HepG2 (cell line): ENCODE measurements at regions not wholly inside any gene's neighbourhood (a gene's known extent, or its start where the extent isn't known, plus 50 kb on each side); places are given as distances from the start of the nearest gene placed in this dataset.

Experiments
- ATAC-seq: fragments of 200-7000 bp; cut with Tn5 transposase; 3 replicates; pipeline ENCODE4 v1.9.1; 2020; ENCODE audit warnings: mild to moderate bottlenecking, moderate library complexity
- BruUV-seq: library from RNA; stranded (reverse); fragments of 400-500 nt; replicated peaks from 2 replicates; lab custom pipeline; 2021; lab: Mats Ljungman, UMichigan
- CTCF ChIA-PET: fragments of 300-600 bp; formaldehyde crosslinking; extraction: SDS; loops from one replicate; lab custom pipeline; 2021; ENCODE audit warnings: low total read pairs, inconsistent platforms, low intra/inter-chr PET ratio; lab: Yijun Ruan, JAX
- POLR2A ChIA-PET: fragments of 350-600 bp; sonication (Branson Sonifier 250); formaldehyde crosslinking; loops from one replicate; lab custom pipeline; 2020; ENCODE audit warnings: antibody characterized with exemption, inconsistent platforms; lab: Yijun Ruan, JAX
- DNase-seq: peaks from one replicate; pipeline ENCODE4 v3.0.0-alpha.2; 2015; ENCODE audit warnings: low spot score
- FAIRE-seq: peaks from 3 replicates; lab custom pipeline; 2011; peaks lifted over from hg19 to GRCh38; lab: Jason Lieb, UNC
- H2AFZ ChIP-seq: one replicate; pipeline ENCODE4 v1.6.1; 2011; ENCODE audit warnings: low read length, inconsistent platforms
- H3K27ac ChIP-seq: fragments of 300-600 bp; 3 replicates; pipeline ENCODE4 v1.8.0; 2011; ENCODE audit warnings: mixed run types, mild to moderate bottlenecking, mixed read lengths, low read length, inconsistent platforms; ENCODE audit not compliant: insufficient read depth; ENCODE audit errors: extremely low read length
- H3K27me3 ChIP-seq, 2 experiments: fragments of 200-600 bp in 1 of 2; 2 replicates in 1 of 2; 3 replicates in 1 of 2; pipeline versions ENCODE4 v1.6.0 to v1.8.0; 2011; ENCODE audit warnings: low read length in 2 of 2, mild to moderate bottlenecking in 2 of 2, moderate library complexity in 2 of 2, inconsistent platforms in 1 of 2; ENCODE audit not compliant: insufficient read depth in 2 of 2, control insufficient read depth in 1 of 2
- H3K36me3 ChIP-seq, 2 experiments: fragments of 200-600 bp in 1 of 2; replicated peaks in 1 of 2; 2 replicates in 1 of 2; 3 replicates in 1 of 2; pipeline versions ENCODE4 v1.5.1 to v1.8.0; 2011; ENCODE audit warnings: low read length in 2 of 2, inconsistent platforms in 1 of 2; ENCODE audit not compliant: insufficient read depth in 2 of 2, control insufficient read depth in 1 of 2
- H3K4me1 ChIP-seq: 2 replicates; pipeline ENCODE4 v1.5.1; 2012; ENCODE audit warnings: low read length, inconsistent platforms; ENCODE audit not compliant: insufficient read depth
- H3K4me2 ChIP-seq: 2 replicates; pipeline ENCODE4 v1.6.0; 2011; ENCODE audit warnings: low read depth, low read length, inconsistent platforms
- H3K4me3 ChIP-seq, 3 experiments: fragments of 200-600 bp in 1 of 3; sonication (generic), shearing (Covaris generic) in 1 of 3; replicated peaks in 1 of 3; 2 replicates each; pipeline ENCODE4 v1.5.1; 2011 to 2016; ENCODE audit warnings: low read length in 3 of 3, inconsistent platforms in 2 of 3, low read depth in 2 of 3, mild to moderate bottlenecking in 2 of 3, control low read depth in 1 of 3, mixed read lengths in 1 of 3; ENCODE audit not compliant: insufficient read depth in 1 of 3
- H3K79me2 ChIP-seq: one replicate; pipeline ENCODE4 v1.6.1; 2011; ENCODE audit warnings: low read length, inconsistent platforms; ENCODE audit not compliant: insufficient read depth
- H3K9ac ChIP-seq: 2 replicates; pipeline ENCODE4 v1.6.0; 2011; ENCODE audit warnings: mild to moderate bottlenecking, low read depth, low read length, inconsistent platforms; ENCODE audit not compliant: insufficient read depth
- H3K9me3 ChIP-seq: 2 replicates; pipeline ENCODE4 v1.5.1; 2012; ENCODE audit warnings: mild to moderate bottlenecking, low read length
- H4K20me1 ChIP-seq: 2 replicates; pipeline ENCODE4 v1.6.0; 2011; ENCODE audit warnings: inconsistent platforms, mild to moderate bottlenecking, low read length, moderate library complexity; ENCODE audit not compliant: insufficient read depth
- CENPT ChIP-seq: sonication (generic); formaldehyde crosslinking; IDR thresholded peaks from 2 replicates; pipeline ENCODE4 v1.8.0; 2022; ENCODE audit warnings: low read depth, mild to moderate bottlenecking, moderate library complexity, missing genetic modification reagents
- FLYWCH1 ChIP-seq: sonication (generic); formaldehyde crosslinking; IDR thresholded peaks from 2 replicates; pipeline ENCODE4 v1.8.1; 2023; ENCODE audit warnings: mild to moderate bottlenecking, missing genetic modification reagents
- FOXJ3 ChIP-seq: sonication (generic); formaldehyde crosslinking; IDR thresholded peaks from 2 replicates; pipeline ENCODE4 v1.4.0; 2020; ENCODE audit warnings: missing genetic modification reagents, mild to moderate bottlenecking, borderline replicate concordance
- GFI1 ChIP-seq: sonication (generic); formaldehyde crosslinking; IDR thresholded peaks from 2 replicates; pipeline ENCODE4 v1.5.0; 2020; ENCODE audit warnings: missing genetic modification reagents, mild to moderate bottlenecking, borderline replicate concordance
- ISL2 ChIP-seq: sonication (generic); formaldehyde crosslinking; IDR thresholded peaks from 2 replicates; pipeline ENCODE4 v1.5.0; 2020; ENCODE audit warnings: missing genetic modification reagents
- KMT2B ChIP-seq: IDR thresholded peaks from 2 replicates; pipeline ENCODE4 v1.6.1; 2016; ENCODE audit warnings: missing genetic modification reagents, missing compliant biosample characterization
- NFATC3 ChIP-seq: sonication (generic); formaldehyde crosslinking; IDR thresholded peaks from 2 replicates; pipeline ENCODE4 v1.5.1; 2020; ENCODE audit warnings: mild to moderate bottlenecking, missing genetic modification reagents
- REL ChIP-seq: sonication (generic); formaldehyde crosslinking; conservative IDR thresholded peaks from 2 replicates; pipeline ENCODE4 v1.8.0; 2022; ENCODE audit warnings: mild to moderate bottlenecking, missing genetic modification reagents, moderate library complexity
- TSC22D2 ChIP-seq: sonication (generic); formaldehyde crosslinking; IDR thresholded peaks from 2 replicates; pipeline ENCODE4 v1.5.1; 2020; ENCODE audit warnings: missing genetic modification reagents, mild to moderate bottlenecking, borderline replicate concordance
- ZNF34 ChIP-seq: sonication (generic); formaldehyde crosslinking; IDR thresholded peaks from 2 replicates; pipeline ENCODE4 v1.4.0; 2020; ENCODE audit warnings: mild to moderate bottlenecking, missing genetic modification reagents, borderline replicate concordance
- WGBS: methylation state at CpG from one replicate; pipeline ENCODE4 v1.1.6; 2017; ENCODE audit warnings: low lambda C conversion rate; 5-methylcytosine and 5-hydroxymethylcytosine counted together
- in situ Hi-C: cut with HindIII; loops from 2 replicates; pipeline ENCODE4 v1.10.0; 2017; ENCODE audit warnings: low pct_unique_long_range_greater_than_20kb; ENCODE audit not compliant: extremely low pct_ligation_motif_present
- intact Hi-C: fragments of 100-400 bp; cut with micrococcal nuclease; formaldehyde crosslinking; loops from one replicate; pipeline ENCODE4 v1.10.0; 2022; ENCODE audit not compliant: unreplicated experiment
- TF ChIP-seq, protein P1 (sequence below): sonication (generic); formaldehyde crosslinking; IDR thresholded peaks from 2 replicates; pipeline ENCODE4 v1.9.0; 2021; ENCODE audit warnings: missing genetic modification reagents, borderline replicate concordance
- TF ChIP-seq, protein P2 (sequence below): sonication (generic); formaldehyde crosslinking; IDR thresholded peaks from 2 replicates; pipeline ENCODE4 v1.5.1; 2020; ENCODE audit warnings: missing genetic modification reagents, mild to moderate bottlenecking, borderline replicate concordance

DNA sequence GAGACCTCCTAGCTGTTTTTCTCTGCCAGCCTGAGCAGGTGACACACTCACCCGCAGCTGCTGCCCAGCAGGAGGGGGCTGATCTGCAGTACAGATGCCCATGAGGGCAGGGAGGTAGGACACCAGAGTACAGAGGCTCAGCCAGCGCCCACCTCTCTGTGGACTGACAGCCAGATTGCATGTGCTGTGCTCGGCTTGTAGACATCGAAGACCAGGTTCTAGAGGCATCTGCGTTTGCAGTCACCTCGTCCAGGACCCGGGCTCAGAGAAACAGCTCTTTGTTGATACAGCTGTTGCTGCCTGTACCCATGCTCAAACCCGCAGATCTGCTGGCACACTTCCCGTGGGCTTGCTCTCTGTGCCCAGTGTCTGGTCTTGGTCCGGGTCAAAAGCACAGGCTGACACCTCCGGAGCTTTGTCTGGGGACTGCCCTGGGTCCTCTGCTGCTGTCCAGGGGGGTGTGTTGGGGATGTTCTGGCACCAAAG is 224.7 kb downstream of the GLRX3 start:
- intact Hi-C loops: no loop called here
- H3K27ac ChIP-seq: no peak overlapping the region
- TF ChIP-seq FOXJ3 (CRISPR knock-in tag): no peak
- TF ChIP-seq GFI1: no peak
- no peak for TF ChIP-seq TSC22D2 (CRISPR knock-in tag)
- no peak for TF ChIP-seq KMT2B (CRISPR knock-in tag)
- TF ChIP-seq REL: no peak

DNA sequence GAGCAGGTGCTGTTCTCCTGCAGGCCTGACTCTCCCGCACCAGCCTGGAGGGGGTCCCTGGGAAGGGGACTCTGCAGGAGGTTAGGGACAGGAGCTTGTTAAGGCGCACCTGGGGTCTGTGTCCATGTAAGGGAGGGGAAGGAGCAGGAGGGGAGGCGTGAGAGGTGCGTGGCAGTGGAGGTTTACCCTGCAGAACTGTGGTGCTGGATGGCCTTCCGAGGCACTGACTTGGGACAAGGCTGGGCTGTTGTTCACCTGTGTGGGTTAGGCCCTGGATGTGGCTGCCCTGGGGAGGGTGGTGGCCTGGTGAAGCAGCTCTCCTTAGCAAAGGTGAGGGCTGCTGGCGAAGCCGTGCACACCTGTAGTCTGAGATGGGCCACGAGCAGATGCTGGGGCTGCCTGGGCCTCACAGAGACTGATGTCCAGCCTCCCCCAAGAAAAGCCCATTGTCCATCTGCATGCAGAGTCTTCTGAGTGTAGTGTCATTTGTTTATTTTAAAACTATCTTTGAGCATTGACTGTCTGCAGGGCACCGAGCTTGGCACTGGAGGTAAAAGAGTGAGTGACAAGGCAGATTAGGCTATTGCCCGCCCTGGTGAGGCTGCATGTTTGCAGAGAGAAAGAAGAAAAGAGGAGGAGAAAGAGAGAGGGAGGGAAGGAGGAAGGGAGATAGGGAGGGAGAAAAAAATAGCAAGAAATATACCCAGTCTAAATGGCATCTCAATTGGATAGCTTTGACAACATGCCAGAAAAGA is 225.3 kb downstream of the GLRX3 start:
- Histone ChIP-seq H3K27ac (no peak overlapping the region), H2AFZ (no peak overlapping the region), H3K4me3 (no peak overlapping the region), H3K79me2 (no peaks in the 10 kb centered on the region), H3K36me3 (no peaks in the 10 kb centered on the region), H3K4me2 (no peak overlapping the region), H3K9me3 (no peaks in the 10 kb centered on the region), H3K9ac (no peak overlapping the region), H3K4me1 (no peaks in the 10 kb centered on the region), H4K20me1 (no peaks in the 10 kb centered on the region), H3K27me3 (0 out of 5 replicates have a peak, but pooled peaks cover 0 to 4% of the 10 kb centered on the region in 2 experiments)
- DNase-seq (no peak), ATAC-seq (no peak), FAIRE-seq (no peak)
- WGBS: 34% methylated on average over 9 of the region's 10 CpGs
- no TSS peak for BruUV-seq
- intact Hi-C loops: no loop called here
- ChIA-PET POLR2A (no interaction called here), CTCF (no interaction called here)
- in situ Hi-C loops: no loop called here
- TF ChIP-seq ISL2 (CRISPR knock-in tag) (no peak), CENPT (CRISPR knock-in tag) (no peak), NFATC3 (no peak), ZNF34 (no peak), FLYWCH1 (CRISPR knock-in tag) (no peak)
- TF ChIP-seq, protein P1, sequence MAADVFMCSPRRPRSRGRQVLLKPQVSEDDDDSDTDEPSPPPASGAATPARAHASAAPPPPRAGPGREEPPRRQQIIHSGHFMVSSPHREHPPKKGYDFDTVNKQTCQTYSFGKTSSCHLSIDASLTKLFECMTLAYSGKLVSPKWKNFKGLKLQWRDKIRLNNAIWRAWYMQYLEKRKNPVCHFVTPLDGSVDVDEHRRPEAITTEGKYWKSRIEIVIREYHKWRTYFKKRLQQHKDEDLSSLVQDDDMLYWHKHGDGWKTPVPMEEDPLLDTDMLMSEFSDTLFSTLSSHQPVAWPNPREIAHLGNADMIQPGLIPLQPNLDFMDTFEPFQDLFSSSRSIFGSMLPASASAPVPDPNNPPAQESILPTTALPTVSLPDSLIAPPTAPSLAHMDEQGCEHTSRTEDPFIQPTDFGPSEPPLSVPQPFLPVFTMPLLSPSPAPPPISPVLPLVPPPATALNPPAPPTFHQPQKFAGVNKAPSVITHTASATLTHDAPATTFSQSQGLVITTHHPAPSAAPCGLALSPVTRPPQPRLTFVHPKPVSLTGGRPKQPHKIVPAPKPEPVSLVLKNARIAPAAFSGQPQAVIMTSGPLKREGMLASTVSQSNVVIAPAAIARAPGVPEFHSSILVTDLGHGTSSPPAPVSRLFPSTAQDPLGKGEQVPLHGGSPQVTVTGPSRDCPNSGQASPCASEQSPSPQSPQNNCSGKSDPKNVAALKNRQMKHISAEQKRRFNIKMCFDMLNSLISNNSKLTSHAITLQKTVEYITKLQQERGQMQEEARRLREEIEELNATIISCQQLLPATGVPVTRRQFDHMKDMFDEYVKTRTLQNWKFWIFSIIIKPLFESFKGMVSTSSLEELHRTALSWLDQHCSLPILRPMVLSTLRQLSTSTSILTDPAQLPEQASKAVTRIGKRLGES (CRISPR knock-in tag): no peak
- TF ChIP-seq, protein P2, sequence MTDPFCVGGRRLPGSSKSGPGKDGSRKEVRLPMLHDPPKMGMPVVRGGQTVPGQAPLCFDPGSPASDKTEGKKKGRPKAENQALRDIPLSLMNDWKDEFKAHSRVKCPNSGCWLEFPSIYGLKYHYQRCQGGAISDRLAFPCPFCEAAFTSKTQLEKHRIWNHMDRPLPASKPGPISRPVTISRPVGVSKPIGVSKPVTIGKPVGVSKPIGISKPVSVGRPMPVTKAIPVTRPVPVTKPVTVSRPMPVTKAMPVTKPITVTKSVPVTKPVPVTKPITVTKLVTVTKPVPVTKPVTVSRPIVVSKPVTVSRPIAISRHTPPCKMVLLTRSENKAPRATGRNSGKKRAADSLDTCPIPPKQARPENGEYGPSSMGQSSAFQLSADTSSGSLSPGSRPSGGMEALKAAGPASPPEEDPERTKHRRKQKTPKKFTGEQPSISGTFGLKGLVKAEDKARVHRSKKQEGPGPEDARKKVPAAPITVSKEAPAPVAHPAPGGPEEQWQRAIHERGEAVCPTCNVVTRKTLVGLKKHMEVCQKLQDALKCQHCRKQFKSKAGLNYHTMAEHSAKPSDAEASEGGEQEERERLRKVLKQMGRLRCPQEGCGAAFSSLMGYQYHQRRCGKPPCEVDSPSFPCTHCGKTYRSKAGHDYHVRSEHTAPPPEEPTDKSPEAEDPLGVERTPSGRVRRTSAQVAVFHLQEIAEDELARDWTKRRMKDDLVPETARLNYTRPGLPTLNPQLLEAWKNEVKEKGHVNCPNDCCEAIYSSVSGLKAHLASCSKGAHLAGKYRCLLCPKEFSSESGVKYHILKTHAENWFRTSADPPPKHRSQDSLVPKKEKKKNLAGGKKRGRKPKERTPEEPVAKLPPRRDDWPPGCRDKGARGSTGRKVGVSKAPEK (CRISPR knock-in tag): no peak

More for the DNA sequence above, 224.7 kb downstream of the GLRX3 start:
- no peak overlapping the region for H3K4me3 ChIP-seq
- no peak overlapping the region for H3K4me2 ChIP-seq
- H3K9ac ChIP-seq: no peak overlapping the region
- BruUV-seq: no TSS peak
- no peaks in the 10 kb centered on the region for H3K36me3 ChIP-seq
- H2AFZ ChIP-seq: no peak overlapping the region
- DNase-seq (no peak), FAIRE-seq (no peak), ATAC-seq (no peak)
- ChIA-PET CTCF (no interaction called here), POLR2A (no interaction called here)
- in situ Hi-C loops: no loop called here
- no peaks in the 10 kb centered on the region for H3K4me1 ChIP-seq
- no peaks in the 10 kb centered on the region for H4K20me1 ChIP-seq
- no peaks in the 10 kb centered on the region for H3K79me2 ChIP-seq
- no peaks in the 10 kb centered on the region for H3K9me3 ChIP-seq
- H3K27me3 ChIP-seq: 0 out of 5 replicates have a peak, but pooled peaks cover 0 to 4% of the 10 kb centered on the region in 2 experiments
- WGBS: no CpG with 5 or more reads among the region's 11 CpGs
